Medulla oblongata (tissue), 1 donor: ENCODE measurements at regions not wholly inside any gene's neighbourhood (a gene's known extent, or its start where the extent isn't known, plus 50 kb on each side); places are given as distances from the start of the nearest gene placed in this dataset.
A peak's percentile ranks its signal among the peaks of the same experiment; 100 is the strongest.
"Not testable (repeated sequence)": the region's sequence is repeated elsewhere in the genome, so short reads cannot be mapped to it uniquely, and the experiment has no call there.

Experiments used
- DNase-seq: peaks from one replicate; pipeline ENCODE4 v3.0.0-alpha.2; 2015; ENCODE audit errors: extremely low spot score

- no peak for DNase-seq
These were observed 1892.1 kb downstream of the MAT2B start for GRCh38 chr5:165397516-165397915.

GRCh38 chr5:165400086-165400485 is 1894.7 kb downstream of the MAT2B start:
- DNase-seq, result no peak

- no peak for DNase-seq
These were observed 1899.5 kb downstream of the MAT2B start for GRCh38 chr5:165404917-165405316.

- no peak for DNase-seq
These were observed 1899.9 kb downstream of the MAT2B start for GRCh38 chr5:165405340-165405739.

GRCh38 chr5:165407352-165407751 is 1901.9 kb downstream of the MAT2B start:
- DNase-seq, result no peak

- DNase-seq, result no peak
These were observed 1905.1 kb downstream of the MAT2B start for GRCh38 chr5:165410476-165410875.

GRCh38 chr5:165411532-165411931 is 1906.1 kb downstream of the MAT2B start:
- DNase-seq, result not testable (repeated sequence)

GRCh38 chr5:165420493-165420892 is 1915.1 kb downstream of the MAT2B start:
- DNase-seq, result no peak

- DNase-seq, result no peak
These were observed 1918.4 kb downstream of the MAT2B start for GRCh38 chr5:165423697-165424299.

- no peak for DNase-seq
These were observed 1920.2 kb downstream of the MAT2B start for GRCh38 chr5:165425594-165425993.

- no peak for DNase-seq
These were observed 1943.3 kb downstream of the MAT2B start for GRCh38 chr5:165448753-165449152.

- DNase-seq, result peak; percentile 48
These were observed 1952.6 kb downstream of the MAT2B start for GRCh38 chr5:165457859-165458481.

GRCh38 chr5:165459232-165459631 is 1953.8 kb downstream of the MAT2B start:
- no peak for DNase-seq

GRCh38 chr5:165460911-165461310 is 1955.5 kb downstream of the MAT2B start:
- DNase-seq, result no peak

GRCh38 chr5:165477546-165477945 is 1972.1 kb downstream of the MAT2B start:
- no peak for DNase-seq

- peak; percentile 14 for DNase-seq
These were observed 1990.5 kb downstream of the MAT2B start for GRCh38 chr5:165495829-165496380.

- DNase-seq, result peak; percentile 44
These were observed 1992.3 kb downstream of the MAT2B start for GRCh38 chr5:165497707-165498106.

GRCh38 chr5:165502893-165503691 is 1997.7 kb downstream of the MAT2B start:
- no peak for DNase-seq

GRCh38 chr5:165504674-165505073 is 1999.3 kb downstream of the MAT2B start:
- peak; percentile 75 for DNase-seq

GRCh38 chr5:165508286-165508685 is 2002.9 kb downstream of the MAT2B start:
- no peak for DNase-seq

GRCh38 chr5:165508861-165509260 is 2003.4 kb downstream of the MAT2B start:
- DNase-seq, result no peak

GRCh38 chr5:165521816-165522610 is 2016.6 kb downstream of the MAT2B start:
- peak; percentile 17 for DNase-seq
